Germinal center (tissue), 1 donor: ENCODE measurements at regions not wholly inside any gene's neighbourhood (a gene's known extent, or its start where the extent isn't known, plus 50 kb on each side); places are given as distances from the start of the nearest gene placed in this dataset.
A peak's percentile ranks its signal among the peaks of the same experiment; 100 is the strongest.
"Not testable (repeated sequence)": the region's sequence is repeated elsewhere in the genome, so short reads cannot be mapped to it uniquely, and the experiment has no call there.

Source experiments
- DNase-seq: peaks from one replicate; pipeline ENCODE4 v3.0.0; 2012; ENCODE audit warnings: mixed read lengths, low spot score

DNA sequence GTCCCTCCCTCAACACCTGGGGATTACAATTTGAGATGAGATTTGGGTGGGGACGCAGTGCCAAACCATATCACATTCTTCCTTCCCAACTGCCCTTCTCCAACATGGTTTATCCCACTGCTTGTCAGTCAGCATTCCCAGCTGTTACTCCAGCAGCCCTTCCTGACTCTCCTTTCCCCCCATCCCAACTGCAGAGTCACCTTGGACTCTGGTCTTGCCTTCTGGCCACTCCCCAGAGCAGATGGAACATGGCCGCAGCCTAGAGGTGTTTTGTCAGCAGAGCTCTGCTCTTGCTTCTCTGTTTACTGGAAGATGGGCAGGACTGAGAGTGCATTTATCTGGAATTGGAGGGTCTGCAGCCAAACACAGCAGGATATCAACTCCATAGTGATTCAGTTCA is 51.2 kb upstream of the MEX3C start:
- no peak for DNase-seq

DNA sequence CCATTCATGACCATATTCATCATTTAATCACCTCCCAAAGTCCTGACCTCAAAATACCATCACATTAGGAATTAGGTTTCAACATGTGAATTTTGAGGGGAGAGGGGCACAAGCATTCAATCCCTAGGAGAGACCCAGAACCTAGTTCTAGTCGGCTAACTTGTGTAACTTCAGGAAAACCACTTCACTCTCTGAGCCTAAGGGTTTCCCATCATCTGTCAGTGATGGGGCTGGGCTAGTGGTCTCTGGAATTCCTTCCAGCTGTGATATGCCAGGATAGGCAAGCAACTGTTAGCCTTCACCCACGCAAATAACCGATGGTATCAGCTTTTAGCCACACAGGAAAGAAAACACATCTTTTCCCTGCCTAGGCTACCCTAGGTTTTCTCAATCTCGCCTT is 52.5 kb upstream of the MEX3C start:
- no peak for DNase-seq

DNA sequence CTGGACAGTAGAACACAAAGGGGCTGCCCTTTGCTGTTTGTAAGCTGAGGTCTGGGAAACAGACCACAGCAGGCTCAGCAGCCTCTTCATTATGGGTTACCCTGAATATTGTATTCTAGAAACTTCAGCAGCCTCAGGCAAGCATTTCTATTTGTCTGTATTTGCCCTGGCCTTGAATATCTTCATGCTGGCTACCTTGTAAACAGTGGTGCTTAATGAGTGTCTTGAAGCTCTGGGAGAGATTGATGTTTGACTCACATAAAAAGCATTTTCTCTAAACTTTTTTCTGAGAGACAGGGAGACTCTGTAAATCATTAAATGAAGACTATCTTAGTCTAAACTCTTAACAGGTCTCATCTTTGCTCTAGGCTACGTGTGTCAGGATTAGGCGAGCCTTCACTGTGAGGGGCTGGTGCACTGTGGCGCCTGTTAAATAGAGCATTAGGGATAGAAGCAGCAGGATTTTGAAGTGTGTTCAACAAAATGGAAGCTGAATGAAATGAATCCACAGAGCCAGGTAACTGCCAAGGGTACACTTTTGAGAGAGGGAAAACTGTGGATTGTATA is 53.1 kb upstream of the MEX3C start:
- DNase-seq: no peak

DNA sequence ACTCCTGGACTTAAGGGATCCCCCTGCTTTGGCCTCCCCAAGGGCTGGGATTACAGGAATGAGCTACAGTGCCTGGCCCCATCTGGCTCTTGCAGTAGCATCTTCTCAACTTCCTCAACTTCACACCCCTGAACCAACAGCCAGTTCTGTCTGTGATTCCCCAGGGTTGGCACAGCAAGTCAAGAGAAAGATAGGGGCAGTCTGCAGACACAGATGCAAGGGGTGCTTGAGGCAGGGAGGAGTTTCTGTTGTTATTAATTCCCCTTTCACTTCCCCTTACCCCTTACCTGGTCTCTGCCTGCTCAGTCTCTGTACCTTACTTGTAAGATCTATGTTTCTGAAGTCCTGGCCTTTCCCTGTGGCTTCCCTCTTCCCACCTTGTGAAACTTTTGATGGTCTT is 54.1 kb upstream of the MEX3C start:
- peak; percentile 81 for DNase-seq

DNA sequence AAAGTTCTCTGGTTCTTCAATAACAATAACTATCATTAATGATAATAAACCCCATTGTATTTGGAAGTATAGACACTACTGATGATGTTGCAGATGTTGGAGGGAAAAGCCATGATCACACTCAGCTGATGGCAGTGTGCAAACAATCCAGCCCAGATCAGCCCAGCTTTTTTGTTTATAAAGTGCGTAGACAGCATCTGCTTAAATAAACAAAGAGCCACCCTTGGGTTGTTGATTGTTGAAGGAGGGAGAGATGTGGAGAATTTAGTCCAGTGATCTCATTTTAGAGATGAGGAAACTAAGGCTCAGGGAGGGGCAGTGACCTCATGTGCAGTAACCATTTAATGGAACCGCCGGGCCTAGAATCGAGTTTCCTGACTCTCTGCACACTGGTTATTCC is 56.0 kb upstream of the MEX3C start:
- DNase-seq: no peak

DNA sequence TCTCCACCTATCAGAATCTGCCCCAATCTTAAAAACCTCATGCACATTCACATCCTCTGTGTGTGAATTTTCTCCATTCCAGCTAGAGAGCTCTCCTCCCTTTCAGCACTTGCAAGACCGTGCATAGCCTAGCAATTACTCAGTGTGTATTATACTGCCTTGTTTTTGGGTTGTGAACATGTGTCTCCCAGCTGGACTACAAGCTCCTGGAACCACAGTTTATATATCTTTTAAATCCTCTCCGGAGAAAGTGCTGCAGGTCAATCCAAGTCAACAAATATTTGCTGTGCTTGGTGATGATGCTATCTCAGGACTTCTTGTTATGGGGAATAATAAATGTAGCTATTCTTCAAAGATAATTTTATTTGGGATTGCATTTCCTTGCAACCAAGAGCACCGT is 58.2 kb upstream of the MEX3C start:
- DNase-seq: no peak

DNA sequence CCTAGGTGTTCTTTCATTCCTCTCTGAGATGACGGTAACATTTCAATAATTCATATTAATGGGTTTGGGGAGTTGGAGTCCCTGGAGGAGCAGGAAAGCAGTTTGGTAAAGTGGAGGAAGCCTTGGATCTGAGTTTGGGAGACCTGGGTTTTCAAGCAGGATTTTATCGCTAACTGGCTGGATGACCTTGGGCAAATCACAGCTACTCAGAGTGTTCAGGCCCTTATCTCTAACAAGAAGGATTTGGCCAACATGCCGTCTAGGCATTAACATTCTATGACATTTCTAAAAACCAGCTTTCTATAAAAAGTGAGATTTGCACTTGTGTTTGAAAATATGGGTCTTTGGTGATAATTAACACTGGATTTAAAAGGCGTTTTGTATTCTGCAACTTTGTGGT is 59.7 kb upstream of the MEX3C start:
- DNase-seq: no peak

DNA sequence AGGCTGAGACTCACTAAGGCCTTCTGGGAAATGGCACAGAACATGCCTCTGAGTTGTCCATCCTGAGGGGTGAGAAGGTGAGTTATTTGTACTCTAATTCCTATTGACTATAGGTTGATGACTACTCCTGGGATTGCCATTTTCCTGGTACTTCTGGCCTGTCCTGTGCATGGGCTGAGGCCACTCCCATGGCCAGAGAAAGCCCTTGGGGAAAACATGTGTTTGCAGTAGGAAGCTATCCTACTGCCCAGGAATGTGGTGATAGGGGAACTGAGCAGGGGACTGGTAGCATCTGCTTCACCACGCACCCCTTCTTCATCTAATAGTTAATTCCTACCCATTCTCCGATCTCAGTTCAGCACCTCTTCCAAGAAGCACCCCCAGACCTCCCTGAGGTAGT is 62.6 kb upstream of the MEX3C start:
- no peak for DNase-seq

DNA sequence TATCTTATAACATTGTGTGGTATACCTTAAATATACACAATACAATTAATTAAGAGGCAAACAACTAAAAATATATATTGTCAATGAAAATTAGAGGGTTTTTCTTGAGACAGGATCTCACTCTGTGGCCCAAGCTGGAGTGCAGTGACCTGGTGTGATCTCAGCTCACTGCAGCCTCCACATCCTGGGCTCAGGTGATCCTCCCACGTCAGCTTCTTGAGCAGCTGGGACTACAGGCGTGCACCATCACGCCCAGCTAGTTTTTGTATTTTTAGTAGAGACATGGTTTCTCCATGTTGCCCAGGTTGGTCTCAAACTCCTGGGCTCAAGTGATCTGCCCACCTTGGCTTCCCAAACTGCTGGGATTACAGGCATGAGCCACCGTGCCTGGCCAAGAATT is 68.6 kb upstream of the MEX3C start:
- DNase-seq: not testable (repeated sequence)

DNA sequence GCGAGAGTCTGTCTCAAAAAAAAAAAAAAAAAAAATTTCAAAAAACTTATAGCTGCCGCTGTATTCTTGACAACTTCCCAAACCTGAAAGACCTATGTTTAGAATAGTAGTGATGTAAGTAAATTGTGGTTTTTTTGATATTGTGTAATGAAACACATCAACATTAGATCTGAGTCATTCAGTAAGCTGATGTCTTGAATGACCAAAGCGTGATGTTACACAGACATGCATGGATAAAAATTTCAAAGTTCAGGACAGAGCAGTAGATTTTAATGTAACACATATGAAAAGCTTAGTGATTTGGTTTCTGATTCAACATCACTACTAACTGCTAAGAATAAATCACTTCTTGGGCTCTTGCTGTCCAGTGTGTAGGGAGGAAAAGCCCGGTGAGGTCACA is 69.3 kb upstream of the MEX3C start:
- no peak for DNase-seq

DNA sequence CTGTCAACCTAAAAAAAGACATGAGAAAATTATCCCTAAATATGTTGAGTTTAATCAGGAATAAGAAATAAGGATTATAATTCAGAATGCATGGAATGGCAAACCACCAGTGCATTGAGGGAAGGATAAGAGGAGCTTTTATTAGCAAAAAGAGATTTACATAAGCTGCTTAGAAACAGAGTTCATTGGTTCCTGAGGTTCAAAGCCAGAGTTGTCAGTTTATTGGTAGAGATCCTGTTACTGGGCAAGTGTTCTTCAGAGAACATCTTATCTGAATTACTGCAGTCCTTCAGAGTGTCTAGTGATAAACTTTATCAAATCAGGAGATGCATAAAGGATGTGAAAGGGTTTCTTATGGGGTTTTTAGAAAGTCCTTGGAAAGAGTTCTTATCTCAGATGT is 76.0 kb upstream of the MEX3C start:
- no peak for DNase-seq

DNA sequence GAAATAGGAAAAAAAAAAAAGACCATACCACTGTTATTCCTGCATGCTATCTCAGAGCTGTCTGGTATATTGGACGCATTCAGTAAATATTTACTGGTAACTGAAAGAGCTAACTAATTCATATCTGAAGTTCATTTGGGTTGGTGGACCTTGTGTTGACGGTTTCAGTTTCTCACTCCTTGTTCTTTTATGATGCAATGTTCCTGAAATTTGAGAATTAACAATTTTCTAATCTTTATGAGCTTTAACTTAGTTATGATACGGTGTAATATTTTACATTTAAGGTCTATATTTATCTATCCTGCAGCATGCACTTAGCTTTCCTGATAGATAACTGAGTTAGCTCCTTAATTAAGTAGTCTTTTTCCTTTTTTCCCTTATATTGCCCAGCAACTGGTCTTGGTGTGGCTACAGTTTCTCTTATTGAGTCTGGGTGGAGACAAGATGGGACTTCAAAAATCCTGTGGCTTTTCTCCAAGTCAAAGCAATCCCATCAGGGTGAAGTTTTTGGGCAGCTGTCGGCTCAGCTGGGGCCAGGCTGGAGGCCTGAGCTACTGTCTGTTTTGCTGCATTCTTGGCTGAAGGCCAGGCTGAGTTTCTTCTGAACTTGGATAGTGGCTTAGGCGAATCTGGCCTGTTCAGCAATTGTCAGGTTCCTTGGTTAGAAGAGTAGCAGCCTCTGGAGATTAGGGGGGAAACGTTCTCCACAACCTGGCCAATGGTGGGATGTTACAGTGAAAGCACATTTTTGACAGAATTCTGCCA is 78.4 kb upstream of the MEX3C start:
- no peak for DNase-seq

DNA sequence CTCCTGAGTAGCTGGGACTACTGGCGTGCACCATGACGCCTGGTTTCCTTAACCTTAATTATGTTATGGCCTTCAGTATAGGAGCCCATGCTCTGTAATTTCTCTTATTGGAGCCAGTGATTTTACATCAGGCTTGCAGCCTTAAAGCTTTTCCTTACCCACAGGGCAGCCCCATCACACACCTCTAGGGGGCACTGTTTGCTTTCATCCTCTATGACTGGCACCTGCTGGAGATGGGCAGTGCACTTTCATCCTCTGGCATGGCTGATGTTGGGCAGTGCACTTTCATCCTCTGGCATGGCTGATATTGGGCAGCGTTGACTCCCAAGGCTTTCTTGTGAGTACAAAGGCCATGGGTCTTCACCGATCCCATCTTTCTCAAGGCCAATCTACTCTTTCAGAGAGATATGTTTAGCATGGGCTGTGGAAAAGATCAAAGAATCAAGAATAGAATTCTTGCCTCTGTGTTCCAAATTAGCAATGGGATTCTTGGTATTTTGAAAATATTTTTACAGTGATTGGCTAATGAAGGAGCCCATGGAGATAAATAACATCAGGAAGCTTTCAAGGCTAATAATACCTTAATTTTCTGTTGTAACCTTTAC is 80.7 kb upstream of the MEX3C start:
- DNase-seq: peak; percentile 21

DNA sequence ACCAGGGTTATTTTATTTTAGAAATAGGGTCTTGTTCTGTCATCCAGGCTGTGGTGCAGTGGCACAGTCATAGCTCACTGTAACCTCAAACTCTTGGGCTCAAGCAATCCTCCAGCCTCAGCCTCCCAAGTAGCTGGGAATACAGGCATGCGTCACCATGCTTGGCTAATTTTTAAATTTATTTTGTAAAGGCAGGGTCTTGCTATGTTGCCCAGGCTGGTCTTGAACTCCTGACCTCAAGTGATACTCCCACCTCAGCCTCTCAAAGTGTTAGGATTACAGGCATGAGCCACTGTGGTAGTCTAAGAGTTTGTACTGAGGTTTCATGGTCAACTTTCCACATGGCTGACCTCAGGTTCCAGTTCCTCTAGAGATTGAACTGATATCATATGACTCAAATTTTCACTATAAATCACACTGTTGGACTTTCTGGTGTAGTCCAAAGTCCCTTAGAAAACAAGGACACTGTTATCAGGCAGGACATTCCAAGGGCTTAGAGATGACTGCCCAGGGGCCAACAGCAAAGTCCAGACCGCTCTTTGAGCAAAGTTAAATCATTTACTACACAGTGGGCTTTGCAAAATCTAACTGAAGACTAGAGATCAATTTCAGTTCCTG is 82.0 kb upstream of the MEX3C start:
- DNase-seq: no peak

DNA sequence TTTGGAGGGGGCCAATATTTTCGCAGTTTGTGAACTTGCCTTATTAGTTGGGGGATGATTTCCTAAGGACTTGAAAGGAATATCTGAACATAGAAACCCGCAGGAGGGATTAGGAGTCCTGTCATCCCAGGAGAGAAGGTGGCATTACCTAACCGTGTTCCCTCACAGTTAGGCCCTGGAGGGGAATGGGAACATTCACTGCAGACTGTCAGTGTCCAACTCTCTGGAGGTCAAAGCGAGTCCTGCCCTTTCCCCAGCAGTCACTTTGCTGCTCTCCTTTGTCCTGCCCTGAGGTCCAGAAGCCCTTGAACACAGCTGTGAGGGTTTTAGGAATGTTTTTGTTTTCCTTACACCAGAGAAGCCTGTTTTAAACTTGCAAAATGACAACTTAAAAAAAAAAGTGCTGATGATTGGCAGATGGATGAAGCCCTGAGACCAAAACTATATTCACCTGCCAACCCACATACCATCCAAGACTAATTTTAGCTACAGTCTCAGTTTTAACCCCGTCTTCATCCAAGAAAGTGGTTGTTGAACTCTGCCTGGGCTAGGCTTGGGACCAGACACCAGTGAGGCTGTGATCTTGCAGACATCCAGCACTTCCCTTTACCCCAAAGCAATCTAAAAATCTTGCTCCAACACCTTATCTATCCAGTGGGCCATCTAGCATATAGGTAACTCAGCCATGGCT is 90.5 kb upstream of the MEX3C start:
- DNase-seq: no peak

DNA sequence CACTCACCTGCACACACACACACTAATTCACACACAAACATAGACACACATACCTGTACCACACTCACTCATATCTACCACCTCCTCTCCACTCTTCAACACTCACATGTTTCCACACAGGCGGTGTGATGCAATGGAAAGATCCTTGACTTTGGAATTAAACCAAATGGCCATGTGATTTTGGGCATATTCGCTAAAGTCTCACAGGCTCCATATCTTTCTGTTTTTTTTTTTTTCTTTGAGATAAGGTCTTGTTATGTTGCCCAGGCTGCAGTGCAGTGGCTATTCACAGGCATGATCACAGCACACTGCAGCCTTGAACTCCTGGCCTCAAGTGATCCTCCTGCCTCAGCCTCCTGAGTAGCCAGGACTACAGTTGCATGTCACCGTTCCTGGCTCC is 91.1 kb upstream of the MEX3C start:
- DNase-seq: no peak

DNA sequence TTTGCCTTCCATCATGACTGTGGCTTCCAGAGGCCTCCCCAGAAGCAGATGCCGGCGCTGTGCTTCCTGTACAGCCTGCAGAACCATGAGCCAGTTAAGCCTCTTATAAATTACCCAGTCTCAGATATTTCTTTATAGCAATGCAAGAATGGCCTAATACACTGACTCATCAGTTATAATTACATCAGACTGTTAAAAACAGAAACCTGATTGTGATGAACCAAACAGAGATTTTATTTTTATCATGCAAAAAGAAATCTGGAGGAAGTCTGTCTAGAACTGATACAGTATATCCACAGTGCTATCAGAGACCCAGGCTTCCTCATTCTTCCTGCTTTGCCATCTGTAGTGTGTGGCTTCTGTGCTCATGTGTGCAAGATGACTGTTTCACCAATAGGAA is 93.4 kb upstream of the MEX3C start:
- no peak for DNase-seq

DNA sequence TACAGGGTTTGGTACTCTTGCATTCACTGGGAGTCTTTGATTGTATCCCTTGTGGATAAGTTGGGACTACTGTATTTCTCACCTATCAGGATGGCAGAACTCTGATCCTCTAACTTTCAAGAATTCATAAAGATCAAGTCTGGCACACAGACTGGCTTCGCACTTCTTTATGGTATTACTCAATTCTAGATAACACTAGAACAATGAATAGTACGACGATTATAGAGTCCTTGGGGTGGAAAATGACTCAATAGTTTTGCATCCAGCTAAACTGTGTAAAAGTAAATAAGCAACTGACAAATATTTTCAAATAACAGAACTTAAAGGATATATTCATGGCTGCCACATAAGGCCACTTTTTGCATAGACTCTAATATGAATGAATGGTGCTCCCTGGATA is 103.4 kb upstream of the MEX3C start:
- DNase-seq: no peak

DNA sequence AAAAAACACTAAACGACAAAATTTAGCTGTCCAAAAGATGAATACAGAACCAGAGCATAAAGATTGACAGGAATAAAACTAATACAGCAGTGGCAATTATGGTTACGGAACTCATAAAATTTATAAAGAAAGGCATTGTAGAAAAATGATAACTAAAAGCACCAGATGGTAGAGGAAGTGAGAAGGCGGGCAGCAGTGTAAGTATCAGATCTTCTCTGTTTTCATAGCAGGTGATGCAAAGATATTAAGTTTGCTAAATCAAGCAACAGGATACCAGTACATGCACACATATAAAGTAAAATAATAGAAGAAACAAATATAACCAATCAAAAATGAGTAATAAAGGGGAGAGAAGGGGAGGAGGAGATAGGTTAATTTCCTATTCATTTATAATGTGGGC is 103.9 kb upstream of the MEX3C start:
- no peak for DNase-seq

DNA sequence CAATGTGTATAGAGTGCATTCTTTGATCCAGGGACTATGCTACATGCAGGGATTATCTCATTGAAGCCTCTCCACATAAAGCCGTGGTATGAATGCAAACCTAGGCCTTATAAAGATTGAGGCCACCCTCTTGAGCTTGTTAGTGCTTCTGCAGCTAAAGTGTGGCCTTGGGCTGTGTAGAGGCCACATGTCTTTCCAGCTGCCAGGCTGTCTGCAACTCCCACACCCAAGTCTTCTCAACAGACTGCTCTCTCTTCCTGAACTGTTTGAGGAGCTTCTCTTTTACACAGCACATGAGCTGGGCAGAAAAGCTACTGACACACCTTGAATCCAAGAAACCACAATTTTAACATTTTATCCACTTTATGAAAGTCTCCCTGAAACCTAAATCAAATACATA is 119.2 kb upstream of the MEX3C start:
- no peak for DNase-seq

DNA sequence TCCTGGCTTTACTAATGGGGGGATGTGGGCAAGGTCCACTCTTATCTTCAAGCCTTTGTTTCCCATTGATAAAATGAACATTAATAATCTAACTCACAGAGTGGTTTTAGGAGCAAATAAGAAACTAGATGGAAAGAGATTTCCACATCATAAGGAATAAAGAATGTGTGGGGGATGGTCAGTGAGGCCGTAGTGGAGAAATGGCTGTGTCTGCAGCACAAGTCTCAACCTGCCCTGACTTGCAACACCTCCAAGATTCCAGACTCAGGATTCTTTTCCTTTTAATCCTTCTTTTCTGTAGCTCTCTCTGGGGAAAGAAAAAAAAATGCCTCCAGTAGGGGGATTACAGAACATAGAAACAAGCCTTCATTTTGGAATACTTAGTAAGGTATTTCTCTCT is 124.2 kb upstream of the MEX3C start:
- no peak for DNase-seq

DNA sequence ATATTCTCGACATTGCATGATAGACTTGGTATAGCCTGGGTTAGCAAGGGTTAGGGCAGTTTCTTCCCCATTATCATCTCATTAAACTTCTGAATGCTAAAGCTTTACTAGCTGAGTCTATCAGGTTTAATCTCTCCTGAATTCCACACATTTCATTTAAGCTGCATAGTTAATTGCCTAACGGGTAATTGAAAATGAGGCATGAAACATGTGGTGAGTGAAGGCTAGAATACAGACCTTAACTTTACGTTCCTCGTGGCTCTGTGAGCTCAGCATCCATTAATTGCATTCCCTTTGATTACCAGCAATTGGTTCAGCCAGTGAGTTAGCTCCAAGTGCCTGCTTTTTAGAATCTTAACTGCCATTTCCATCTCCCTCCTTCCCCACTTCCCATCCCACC is 126.5 kb upstream of the MEX3C start:
- no peak for DNase-seq

DNA sequence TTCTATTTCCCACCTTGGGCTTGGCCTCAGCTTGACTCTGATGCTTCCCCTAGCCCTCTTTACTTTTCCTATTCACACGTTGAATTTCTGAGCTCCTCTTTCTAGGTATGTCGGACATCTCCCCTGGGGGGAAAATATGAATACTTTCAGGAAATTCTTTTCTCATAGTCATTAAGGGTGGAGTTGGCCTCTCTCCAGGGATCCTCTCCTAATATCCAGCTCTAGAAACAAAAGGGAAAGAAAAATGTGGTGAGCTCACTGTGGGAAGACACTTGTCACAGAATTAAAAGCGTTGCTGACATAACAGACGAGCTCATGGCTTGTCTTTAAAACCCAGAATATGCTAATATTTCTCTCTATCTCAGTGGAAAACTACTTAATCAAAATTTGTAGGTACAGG is 132.7 kb upstream of the MEX3C start:
- no peak for DNase-seq
